T47D (cell line): ENCODE measurements at regions not wholly inside any gene's neighbourhood (a gene's known extent, or its start where the extent isn't known, plus 50 kb on each side); places are given as distances from the start of the nearest gene placed in this dataset.
"Not testable (repeated sequence)": the region's sequence is repeated elsewhere in the genome, so short reads cannot be mapped to it uniquely, and the experiment has no call there.

Experiments used
- DNase-seq, 2 experiments: peaks; one replicate each; pipeline versions ENCODE4 v3.0.0 to v3.0.0-alpha.2; 2011 to 2012; ENCODE audit warnings: low read depth in 1 of 2, low spot score in 1 of 2
- JUND ChIP-seq: IDR thresholded peaks from 2 replicates; pipeline ENCODE4 v1.6.1; 2012; ENCODE audit warnings: low read depth
- in situ Hi-C: cut with HindIII; loops from 2 replicates; pipeline ENCODE4 v1.10.0; 2016; ENCODE audit warnings: low sequenced_read_pairs, low pct_unique_long_range_greater_than_20kb

DNA sequence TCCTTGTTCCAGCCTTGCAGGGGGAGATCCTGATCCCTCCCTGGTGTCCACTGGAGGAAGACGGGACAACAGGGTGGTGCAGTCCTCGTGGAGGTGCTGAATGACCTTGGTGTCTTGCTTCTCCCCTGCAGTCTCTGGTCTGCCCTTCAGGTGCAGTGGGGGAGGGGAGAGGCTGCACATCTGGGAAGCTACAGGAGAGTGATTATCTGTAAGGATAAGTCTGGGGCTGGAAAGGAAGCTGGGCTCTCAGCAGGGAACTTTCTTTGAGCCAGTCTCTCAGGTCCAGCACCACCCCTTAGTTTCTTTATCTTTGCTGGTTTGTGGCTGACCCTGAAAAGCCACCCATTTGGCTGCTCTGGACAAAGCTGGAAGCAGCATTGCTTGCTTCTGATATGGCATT, 275.6 kb downstream of the CCSER2 start:
- TF ChIP-seq JUND = no peak
- no peak for DNase-seq
- in situ Hi-C loops = no loop called here

DNA sequence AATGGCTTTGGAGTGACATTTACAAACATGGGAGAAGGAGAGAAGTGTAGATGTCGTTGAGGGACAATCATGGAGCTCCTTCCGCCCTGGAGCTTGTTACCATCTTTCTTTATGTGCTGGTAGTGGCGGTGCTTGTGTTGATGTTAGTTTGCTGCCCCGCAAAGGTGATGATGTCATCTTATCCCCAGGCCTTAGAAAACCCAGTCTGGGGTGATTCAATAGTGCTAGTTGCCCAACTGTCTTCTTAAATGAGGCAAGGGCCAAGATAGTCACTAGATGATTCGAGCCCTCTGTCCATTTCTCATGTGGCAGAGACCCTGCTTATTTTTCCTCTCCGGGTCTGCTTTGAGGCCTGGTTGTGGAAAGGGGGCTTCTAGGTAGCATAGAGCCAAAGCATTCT, 277.4 kb downstream of the CCSER2 start:
- no peak for TF ChIP-seq JUND
- in situ Hi-C loops = no loop called here
- no peak for DNase-seq

- peak in 1 of 2 experiments; percentile 51 for DNase-seq
- TF ChIP-seq JUND = no peak
- in situ Hi-C loops = no loop called here
Measured at GRCh38 chr10:84606428-84606827, 278.0 kb downstream of the CCSER2 start.

DNA sequence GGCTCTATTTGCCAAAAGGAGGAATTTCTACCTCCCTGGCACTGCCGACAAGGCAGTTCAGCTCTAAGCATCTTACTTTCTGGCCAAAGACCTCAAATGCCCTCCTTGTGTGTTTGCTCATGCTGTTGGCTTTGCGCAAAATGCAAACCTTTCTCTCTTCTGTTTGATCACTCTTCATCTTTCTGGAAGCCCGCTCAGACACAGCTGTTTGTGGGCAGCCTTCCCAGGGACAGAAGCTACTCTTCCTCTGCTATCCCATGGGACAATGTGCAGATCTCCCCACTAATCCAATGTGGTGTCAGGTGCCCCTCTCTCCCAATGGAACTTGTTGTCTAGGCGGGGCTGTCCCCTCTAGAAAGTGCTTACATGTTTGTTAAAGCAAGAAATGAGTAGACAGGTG, 278.7 kb downstream of the CCSER2 start:
- in situ Hi-C loops = no loop called here
- no peak for TF ChIP-seq JUND
- DNase-seq = no peak

- TF ChIP-seq JUND = no peak
Measured at GRCh38 chr10:84607523-84607922, 279.1 kb downstream of the CCSER2 start.

DNA sequence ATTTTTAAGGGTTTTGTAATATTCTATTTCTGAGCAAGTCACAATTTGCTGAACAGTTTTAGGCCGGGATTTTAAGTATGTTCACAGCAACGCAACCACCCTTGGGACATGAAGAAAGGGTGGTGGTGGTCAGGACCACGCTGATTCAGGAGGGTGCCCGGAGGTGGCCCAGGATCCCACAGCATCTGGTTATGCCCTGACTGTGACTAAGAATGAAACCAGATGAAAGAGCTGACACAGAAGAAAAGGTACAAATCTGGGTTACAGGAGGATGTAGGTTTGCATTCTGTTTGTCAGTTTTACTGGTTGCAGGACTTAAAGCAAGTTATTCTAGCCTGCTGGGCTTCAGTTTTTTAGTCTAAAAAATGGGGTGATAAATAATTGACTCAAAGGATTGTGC, 279.7 kb downstream of the CCSER2 start:
- in situ Hi-C loops = no loop called here
- no peak for TF ChIP-seq JUND
- DNase-seq = no peak

More at GRCh38 chr10:84607523-84607922, 279.1 kb downstream of the CCSER2 start:
- no peak for DNase-seq
- in situ Hi-C loops = no loop called here

- DNase-seq = peak; percentile 66 to 91
- in situ Hi-C loops = no loop called here
- no peak for TF ChIP-seq JUND
Measured at GRCh38 chr10:84613336-84614021, 285.1 kb downstream of the CCSER2 start.

DNA sequence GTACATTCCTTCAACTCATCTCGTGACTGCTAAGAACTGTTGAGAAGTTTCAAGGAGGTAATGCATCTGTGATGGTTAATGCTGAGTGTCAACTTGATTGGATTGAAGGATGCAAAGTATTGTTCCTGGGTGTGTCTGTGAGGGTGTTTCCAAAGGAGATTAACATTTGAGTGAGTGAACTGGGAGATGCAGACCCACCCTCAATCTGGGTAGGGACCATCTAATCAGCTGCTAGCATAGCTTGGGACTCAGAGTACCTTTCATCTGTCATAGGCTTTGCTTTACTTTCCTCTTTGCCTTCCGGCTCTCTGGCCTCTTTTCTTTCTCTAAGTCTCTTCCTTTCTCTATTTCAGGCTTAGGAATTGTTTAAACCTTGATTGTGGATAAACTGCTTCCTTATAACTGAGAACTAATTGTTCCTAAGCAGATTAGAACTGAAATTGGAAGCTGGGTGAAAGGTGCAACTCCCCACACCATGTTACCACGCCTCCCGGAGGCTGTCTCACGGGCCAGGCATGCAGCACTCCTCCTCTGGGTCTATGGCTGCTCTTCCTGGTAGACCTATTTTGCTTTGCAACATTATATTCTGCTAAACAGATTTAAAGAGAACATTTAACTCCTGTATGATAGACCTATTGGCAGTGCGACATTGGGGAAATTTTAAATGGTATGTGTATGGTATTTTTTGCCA, 298.2 kb downstream of the CCSER2 start:
- in situ Hi-C loops = no loop called here
- no peak for TF ChIP-seq JUND
- DNase-seq = no peak

DNA sequence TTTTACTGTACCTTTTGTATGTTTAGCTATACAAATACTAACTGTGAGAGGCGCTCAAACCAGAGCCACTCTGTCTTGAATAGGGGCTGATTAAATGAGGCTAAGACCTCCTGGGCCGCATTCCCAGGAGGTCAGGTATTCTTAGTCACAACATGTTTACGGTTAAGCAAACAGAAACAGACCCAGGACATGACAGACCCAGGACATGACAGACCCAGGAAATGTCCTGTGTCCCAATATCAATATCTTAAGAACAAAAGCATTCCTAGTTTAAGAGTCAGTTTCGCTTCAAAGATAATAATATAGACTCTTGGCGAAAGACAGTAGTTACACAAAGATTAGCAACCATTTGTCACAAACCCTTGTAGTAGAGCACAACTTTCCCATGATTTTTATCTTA, 304.5 kb downstream of the CCSER2 start:
- in situ Hi-C loops = no loop called here
- no peak for TF ChIP-seq JUND
- peak in 1 of 2 experiments; percentile 38 for DNase-seq

- no peak for TF ChIP-seq JUND
- in situ Hi-C loops = no loop called here
- no peak for DNase-seq
Measured at GRCh38 chr10:84634636-84635035, 306.2 kb downstream of the CCSER2 start.

- DNase-seq, in situ Hi-C loops: not testable (repeated sequence)
Measured at GRCh38 chr10:84650628-84651027, 322.2 kb downstream of the CCSER2 start.

DNA sequence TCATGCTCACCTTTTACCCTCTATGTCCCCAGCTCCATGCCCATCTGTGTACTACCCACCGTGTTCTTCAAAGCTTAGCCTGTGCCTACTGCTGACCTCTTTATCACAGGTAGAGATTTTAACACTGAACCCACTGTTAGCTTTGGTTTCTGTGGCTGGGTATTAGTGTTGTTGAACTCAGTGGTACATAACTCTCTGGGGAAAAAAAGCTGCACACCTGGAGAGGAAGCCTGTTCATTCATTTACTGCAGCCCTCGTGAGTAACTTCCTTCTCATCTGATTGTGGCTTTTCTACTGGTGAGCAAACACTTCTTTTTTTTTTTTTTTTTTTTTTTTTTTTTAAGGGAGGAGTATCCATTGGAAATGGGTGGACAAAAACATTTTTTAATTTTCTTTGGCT, 326.3 kb downstream of the CCSER2 start:
- no peak for DNase-seq
- no peak for TF ChIP-seq JUND
- in situ Hi-C loops = no loop called here

DNA sequence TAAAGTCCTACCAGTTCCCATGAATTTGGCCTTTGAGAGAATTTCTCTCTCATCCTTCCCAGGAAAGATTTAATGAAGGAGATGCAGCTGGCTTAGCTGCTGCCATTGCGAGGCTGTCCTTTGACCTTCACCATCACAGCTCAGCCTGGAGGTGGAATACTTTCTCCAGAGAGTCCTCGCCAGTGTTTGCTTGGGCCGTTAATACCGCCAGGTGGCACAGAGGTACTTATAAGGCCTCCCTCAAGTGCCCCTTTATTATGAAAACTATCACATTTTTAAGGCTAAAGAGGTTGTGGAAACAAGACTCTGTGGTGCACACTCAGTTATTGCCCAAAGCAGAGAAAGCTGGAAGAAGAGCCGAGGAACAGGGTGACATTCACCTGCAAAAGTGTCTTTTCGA, 330.6 kb downstream of the CCSER2 start:
- DNase-seq = no peak
- in situ Hi-C loops = no loop called here
- TF ChIP-seq JUND = no peak
